IPS-NIHi7 (cell line): ENCODE measurements at regions not wholly inside any gene's neighbourhood (a gene's known extent, or its start where the extent isn't known, plus 50 kb on each side); places are given as distances from the start of the nearest gene placed in this dataset.
"Not testable (repeated sequence)": the region's sequence is repeated elsewhere in the genome, so short reads cannot be mapped to it uniquely, and the experiment has no call there.

ENCODE experiments used
- DNase-seq: peaks from one replicate; pipeline ENCODE4 v3.0.0; 2012; ENCODE audit warnings: mixed read lengths; ENCODE audit errors: extremely low spot score

GRCh38 chr12:38384816-38385378 lies 68.3 kb downstream of the ALG10B start:
- peak; percentile 11 for DNase-seq

GRCh38 chr12:38385486-38385885 lies 68.9 kb downstream of the ALG10B start:
- DNase-seq = no peak

GRCh38 chr12:38386205-38386985 lies 69.8 kb downstream of the ALG10B start:
- DNase-seq = no peak

- no peak for DNase-seq
These were observed 73.0 kb downstream of the ALG10B start for GRCh38 chr12:38389614-38390013.

DNA sequence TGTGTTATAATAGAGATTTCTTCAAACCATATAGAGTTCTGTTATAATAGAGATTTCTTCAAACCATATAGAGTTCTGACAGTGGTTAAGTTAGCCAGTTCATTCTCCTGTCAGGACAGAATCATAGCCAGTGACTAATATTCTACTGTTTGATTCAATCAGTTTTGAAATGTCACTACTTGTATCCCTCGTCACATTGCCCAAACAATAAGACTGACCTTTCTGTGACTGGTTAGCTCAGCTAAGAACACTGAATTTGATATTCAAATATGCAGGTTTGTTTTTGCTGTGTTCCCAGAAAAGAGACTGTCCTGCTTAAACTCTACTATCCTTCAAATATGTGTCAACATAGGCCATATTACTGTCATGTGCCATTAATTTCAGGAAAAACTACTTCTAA lies 74.4 kb downstream of the ALG10B start:
- DNase-seq = no peak

DNA sequence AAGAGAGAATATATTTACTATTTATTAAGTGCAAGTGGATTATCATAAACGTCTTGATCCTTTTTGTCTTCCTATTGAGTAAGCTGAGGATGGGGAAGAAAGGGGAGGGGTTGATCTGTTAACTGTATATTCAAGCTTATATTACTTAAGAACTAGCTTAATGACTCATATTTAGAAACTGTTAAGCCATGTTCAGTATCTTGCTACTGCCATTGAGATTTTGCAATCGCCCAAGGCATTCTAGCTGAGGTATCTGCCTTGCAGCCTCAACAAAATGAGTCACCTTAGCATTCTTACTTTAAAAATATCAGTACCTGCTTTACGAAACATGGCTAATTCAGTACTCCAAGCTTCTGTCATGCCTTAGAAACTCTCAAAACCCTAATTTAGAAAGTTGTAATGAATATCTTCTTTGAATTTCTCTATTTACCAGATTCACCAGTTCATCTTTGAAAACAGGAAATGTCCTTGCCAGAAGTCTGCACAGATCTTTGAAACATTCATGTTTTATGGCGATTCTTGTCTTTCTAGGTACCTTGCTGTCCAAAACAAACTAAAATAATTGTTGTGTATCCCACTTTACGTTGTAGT lies 76.1 kb downstream of the ALG10B start:
- DNase-seq = no peak

GRCh38 chr12:38399711-38400206 lies 83.2 kb downstream of the ALG10B start:
- DNase-seq = no peak

- no peak for DNase-seq
These were observed 86.2 kb downstream of the ALG10B start for GRCh38 chr12:38402811-38403210.

DNA sequence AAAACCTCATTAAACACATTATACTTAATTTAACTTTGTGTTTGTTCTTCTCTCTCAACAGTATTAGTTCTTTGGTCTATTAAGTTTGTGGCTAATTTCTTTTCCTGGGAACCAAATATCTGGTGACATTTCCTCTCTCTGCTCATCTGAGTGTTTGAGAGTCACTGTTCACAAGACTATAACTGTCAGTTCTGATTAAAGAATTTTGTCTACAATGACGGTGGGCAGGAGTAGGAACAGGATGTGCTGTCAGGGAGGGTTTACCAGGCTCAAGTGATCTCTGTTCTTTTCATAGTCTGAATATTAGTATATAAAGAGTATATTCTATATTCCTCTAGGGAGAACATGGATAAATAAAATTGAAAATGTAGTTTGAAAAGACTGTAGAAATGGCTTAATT lies 92.9 kb downstream of the ALG10B start:
- no peak for DNase-seq

DNA sequence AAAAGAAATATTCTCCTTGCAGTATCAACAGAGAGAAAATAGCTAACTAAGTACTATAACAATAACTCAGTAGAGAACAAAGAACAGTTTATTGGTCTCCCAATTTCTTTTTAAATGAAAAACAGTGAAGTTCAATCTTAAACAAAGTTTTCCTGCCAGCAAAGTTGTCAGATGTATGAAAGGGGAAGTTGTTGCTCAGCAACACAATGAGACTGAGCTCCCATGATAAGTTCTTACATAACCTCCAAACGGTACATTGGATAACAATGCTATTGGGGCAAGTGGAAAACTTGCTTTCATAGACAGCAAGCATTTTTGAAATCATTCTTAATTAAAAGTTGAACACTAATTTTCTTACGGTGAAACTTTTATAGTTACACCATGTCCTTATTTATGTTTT lies 94.9 kb downstream of the ALG10B start:
- no peak for DNase-seq

GRCh38 chr12:38411946-38412345 lies 95.4 kb downstream of the ALG10B start:
- no peak for DNase-seq

GRCh38 chr12:38417101-38417500 lies 100.5 kb downstream of the ALG10B start:
- no peak for DNase-seq

DNA sequence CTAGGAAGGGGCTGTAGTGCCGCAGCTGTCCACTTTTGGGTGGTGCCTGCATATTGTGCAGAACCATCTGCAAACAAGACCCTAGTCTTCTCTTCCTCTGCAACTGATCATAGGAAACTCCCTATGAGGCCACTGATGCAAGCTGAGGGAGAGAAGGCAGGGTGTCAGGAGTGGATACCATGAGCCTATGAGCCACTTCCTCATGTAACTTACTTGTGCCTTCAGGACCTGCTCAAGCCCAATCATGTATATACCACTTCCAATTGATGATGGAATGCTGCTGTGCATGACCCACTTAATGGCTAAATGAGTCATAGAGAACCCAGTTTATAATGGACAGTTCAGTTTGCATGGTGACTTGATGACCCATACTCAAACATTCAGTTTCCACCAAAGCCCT lies 107.9 kb downstream of the ALG10B start:
- no peak for DNase-seq

DNA sequence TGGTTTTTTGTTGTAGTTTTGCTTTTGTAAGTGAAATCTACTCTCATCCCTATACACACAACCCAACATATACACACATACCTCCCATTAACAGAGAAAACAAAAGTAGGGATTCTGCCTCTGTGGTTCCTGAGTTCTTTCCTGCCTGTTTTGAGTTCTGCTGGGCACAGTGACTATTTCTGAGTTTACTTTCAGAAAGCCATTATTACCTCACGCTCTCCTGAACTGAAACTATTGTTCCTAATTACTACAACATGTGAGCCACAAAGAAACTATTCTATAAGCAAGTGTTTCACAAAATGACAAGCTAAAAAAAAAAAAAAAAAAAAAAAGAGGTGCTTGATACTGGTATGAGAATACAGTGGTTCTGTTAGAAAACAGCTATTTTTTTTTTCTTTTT lies 110.9 kb downstream of the ALG10B start:
- DNase-seq = no peak

DNA sequence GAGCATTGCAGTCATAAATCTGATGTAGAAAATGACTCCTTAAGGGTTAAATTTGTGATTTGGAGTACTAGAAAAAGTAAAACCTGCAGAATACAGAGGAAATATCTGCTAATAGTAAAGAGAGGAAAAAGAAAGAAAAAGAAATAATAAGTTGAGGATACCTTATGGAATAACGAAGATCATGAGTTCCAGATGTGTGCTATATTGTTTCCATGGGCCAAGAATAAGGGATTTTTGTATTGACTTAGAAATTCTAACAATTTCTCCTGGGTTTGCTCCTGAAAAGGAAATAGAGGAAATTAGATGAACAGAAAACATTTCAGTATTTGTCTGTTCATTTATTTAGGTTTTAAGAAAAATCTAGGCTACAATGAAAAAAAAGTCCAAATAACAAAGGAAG lies 115.3 kb downstream of the ALG10B start:
- no peak for DNase-seq

GRCh38 chr12:38441871-38442281 lies 125.3 kb downstream of the ALG10B start:
- DNase-seq = not testable (repeated sequence)

DNA sequence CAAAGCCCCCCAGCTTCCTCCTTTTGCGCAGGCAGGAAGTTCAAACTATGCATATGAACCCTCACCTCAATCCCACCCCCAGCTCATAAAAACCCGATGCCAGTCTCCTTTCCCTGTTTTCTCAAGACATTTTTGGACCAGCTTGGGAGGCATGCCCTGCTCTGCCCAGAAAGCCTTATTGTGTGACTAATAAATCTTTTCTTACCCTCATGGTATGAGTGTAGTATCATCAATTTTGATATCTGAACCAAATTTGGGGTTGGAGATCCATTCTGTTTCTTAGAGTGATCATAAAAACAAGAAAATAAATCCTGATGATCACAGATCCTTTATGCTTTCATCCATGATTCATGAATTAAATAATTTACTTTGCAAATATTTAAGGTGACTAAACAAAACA lies 128.5 kb downstream of the ALG10B start:
- no peak for DNase-seq

DNA sequence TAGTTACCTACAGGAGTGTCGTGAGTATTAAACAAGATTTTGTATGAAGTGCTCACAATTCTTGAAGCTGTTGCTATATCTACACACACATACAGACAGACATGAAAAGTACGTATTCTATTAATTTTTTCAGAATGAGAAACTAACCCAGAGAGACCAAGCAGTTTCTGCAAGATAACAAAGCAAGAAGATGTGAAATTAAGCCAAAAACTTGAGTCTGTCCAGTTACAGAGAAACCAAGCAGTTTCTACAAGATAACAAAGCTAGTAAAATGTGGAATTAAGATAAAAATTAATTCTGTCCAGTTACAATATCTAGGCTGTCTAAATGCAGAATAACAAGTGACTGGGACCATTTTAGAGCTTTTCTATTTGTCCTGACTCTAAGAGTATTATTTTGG lies 132.4 kb downstream of the ALG10B start:
- no peak for DNase-seq

DNA sequence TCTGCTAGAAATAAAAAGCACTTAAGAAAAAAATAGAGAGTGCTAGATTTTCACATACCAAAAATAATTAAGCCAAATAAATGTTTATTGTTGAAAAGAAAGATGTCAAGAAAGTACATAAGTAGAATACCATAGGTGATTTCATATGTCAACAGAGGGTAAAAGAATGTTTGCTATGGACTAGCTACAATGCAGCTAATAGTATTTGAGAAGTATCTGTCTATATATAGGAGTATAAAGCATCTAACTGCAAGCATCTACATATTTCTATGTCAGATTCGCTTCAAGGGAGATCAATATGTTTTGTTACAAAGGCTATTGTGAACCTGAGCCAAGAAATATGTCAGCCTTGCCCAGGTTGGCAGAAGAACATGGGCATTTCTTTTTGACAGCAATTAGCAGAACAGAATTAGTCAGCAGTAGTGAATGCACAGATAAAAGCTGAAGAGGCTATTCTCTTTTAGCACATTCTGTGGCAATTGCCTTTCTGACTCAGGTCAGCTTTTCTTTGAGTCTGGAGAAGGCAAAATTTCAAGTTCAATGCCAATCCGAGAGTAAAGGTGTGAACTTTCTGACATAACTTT lies 140.1 kb downstream of the ALG10B start:
- DNase-seq = no peak

DNA sequence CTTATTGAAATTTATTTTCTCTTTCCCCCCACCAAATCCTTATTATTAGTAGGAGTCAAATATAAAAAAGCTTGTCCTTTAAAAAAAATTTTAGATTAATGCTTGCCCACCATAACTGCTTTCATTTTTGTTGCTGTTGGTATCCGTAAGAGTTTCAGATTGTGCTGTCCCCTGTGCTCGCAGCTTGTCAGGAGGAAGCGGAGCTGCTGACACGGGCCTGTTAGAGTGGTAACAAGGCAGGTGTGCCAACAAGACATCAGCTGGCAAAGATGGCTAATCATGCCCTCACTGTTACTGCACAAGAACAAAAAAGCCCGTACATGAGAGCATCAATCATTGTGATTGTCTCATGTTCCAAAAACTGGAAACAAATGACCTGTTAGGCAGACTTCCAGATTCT lies 148.4 kb downstream of the ALG10B start:
- DNase-seq = no peak

GRCh38 chr12:38469715-38470114 lies 153.1 kb downstream of the ALG10B start:
- DNase-seq = no peak

DNA sequence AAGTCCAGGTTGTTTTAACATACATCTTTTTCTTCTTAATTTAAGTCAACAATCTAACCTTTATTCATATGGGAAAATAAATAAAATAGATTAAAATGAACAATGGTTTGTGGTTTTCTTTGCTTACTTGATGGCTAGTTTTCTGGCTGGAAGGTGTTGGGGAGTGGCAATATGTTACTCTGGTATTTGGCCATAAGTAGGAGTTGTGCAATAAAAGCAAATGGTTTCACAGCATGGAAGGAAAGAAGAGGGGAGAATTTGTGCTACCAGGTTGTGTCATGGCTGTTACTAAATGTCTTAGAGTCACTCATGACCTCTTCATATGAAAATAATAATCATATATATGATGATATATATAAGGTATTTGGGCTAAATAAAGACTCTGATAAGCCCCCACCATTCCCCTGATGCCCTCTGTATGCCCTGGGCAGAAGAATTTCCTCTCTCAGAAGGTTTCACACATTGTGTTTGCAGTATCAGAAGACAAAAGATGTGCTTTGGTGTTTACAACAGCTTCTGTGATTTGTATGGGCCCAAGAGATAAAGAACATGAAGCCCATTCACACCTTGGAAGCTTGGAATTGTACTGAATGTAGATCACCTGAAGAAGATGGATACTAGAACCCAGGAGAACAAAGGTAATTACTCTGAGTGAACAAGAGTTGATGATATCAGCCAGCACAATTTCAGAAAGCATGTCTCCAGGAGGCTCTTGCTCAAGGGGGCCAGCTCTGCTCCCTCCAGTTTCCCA lies 160.9 kb downstream of the ALG10B start:
- no peak for DNase-seq
